Esophagus muscularis mucosa (tissue), 4 donors: ENCODE measurements at regions not wholly inside any gene's neighbourhood (a gene's known extent, or its start where the extent isn't known, plus 50 kb on each side); places are given as distances from the start of the nearest gene placed in this dataset.

ENCODE experiments used
- DNase-seq: peaks from one replicate; pipeline ENCODE4 v3.0.0-alpha.2; 2017; ENCODE audit errors: extremely low spot score
- H3K27ac ChIP-seq, 4 donors: fragments of 200-600 bp; sonication (generic); replicated peaks in 1 of 4; 1 replicate in 3 of 4; 2 replicates in 1 of 4; pipeline ENCODE4 v1.5.1; 2016 to 2019; ENCODE audit warnings: mild to moderate bottlenecking in 1 of 4
- H3K27me3 ChIP-seq, 4 donors: fragments of 200-600 bp; sonication (generic); one replicate each; pipeline versions ENCODE4 v1.5.1 to v1.6.0; 2016 to 2019
- H3K36me3 ChIP-seq, 4 donors: fragments of 200-600 bp; sonication (generic); one replicate each; pipeline ENCODE4 v1.5.1; 2016 to 2019
- H3K4me1 ChIP-seq, 4 donors: fragments of 200-600 bp; sonication (generic); one replicate each; pipeline ENCODE4 v1.5.1; 2016 to 2019
- H3K4me3 ChIP-seq, 4 donors: fragments of 200-600 bp; sonication (generic); 1 replicate in 2 of 4; 2 replicates in 2 of 4; pipeline ENCODE4 v1.5.1; 2016 to 2019; ENCODE audit warnings: mild to moderate bottlenecking in 4 of 4, moderate library complexity in 1 of 4
- H3K9me3 ChIP-seq, 4 donors: fragments of 200-600 bp; sonication (generic); 1 replicate in 3 of 4; 2 replicates in 1 of 4; pipeline ENCODE4 v1.5.1; 2016 to 2019
- EP300 ChIP-seq: sonication (generic); formaldehyde crosslinking; IDR thresholded peaks from one replicate; pipeline ENCODE4 v1.6.1; 2017; ENCODE audit warnings: antibody characterized with exemption
- POLR2A ChIP-seq: fragments of 450-650 bp; IDR thresholded peaks from one replicate; pipeline ENCODE4 v1.6.1; 2017; ENCODE audit warnings: antibody characterized with exemption, moderate library complexity, mild to moderate bottlenecking, low read depth
- POLR2AphosphoS5 ChIP-seq, 2 donors: sonication (generic); formaldehyde crosslinking; IDR thresholded peaks; one replicate each; pipeline ENCODE4 v1.6.1; 2017; ENCODE audit warnings: antibody characterized with exemption in 2 of 2
- WGBS: methylation state at CpG from one replicate; pipeline ENCODE4 v1.1.5; 2018; 5-methylcytosine and 5-hydroxymethylcytosine counted together
- intact Hi-C: fragments of 100-400 bp; cut with DNase I; formaldehyde crosslinking; loops from one replicate; pipeline ENCODE4 v1.15.1; 2023
- TF ChIP-seq, protein P1 (sequence below), 3 experiments: fragments of 200-600 bp in 2 of 3; fragments of 450-650 bp in 1 of 3; sonication (generic) in 2 of 3; IDR thresholded peaks; one replicate each; pipeline ENCODE4 v1.5.1; 2017 to 2019; ENCODE audit warnings: antibody characterized with exemption in 3 of 3, mild to moderate bottlenecking in 2 of 3, moderate library complexity in 1 of 3

DNA sequence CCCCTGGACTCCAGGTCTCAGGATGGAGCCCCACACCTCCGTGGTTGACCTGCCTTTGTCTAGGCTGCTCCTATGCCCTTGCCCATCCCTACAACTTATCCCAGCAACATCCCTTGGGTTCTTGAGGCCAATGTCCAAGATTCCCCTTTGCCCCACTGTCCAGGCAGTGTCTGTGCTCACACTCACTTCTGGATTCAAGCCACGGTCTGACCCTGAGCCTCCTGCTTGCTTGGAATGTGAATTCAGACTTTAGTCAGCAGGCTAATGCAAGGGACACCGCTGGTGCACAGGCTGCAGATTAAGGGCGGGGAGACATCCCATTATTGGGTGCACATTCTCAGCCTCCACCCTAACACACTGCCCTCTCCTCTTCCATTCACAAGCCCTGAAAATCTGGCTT is 154.1 kb downstream of the WNT5A start:
- no peak for TF ChIP-seq POLR2AphosphoS5 (IDR thresholded peaks at IDR 0.05)
- no peak for TF ChIP-seq POLR2A
- TF ChIP-seq EP300, result no peak
- TF ChIP-seq, protein P1, sequence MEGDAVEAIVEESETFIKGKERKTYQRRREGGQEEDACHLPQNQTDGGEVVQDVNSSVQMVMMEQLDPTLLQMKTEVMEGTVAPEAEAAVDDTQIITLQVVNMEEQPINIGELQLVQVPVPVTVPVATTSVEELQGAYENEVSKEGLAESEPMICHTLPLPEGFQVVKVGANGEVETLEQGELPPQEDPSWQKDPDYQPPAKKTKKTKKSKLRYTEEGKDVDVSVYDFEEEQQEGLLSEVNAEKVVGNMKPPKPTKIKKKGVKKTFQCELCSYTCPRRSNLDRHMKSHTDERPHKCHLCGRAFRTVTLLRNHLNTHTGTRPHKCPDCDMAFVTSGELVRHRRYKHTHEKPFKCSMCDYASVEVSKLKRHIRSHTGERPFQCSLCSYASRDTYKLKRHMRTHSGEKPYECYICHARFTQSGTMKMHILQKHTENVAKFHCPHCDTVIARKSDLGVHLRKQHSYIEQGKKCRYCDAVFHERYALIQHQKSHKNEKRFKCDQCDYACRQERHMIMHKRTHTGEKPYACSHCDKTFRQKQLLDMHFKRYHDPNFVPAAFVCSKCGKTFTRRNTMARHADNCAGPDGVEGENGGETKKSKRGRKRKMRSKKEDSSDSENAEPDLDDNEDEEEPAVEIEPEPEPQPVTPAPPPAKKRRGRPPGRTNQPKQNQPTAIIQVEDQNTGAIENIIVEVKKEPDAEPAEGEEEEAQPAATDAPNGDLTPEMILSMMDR (IDR thresholded peaks at IDR 0.05), result no peak
- 88% methylated on average over 4 of the region's 4 CpGs for WGBS
- H3K4me3 ChIP-seq, result no peak overlapping the region
- H3K27ac ChIP-seq, result no peak overlapping the region
- no peak for DNase-seq
- no peaks in the 10 kb centered on the region for H3K27me3 ChIP-seq
- H3K36me3 ChIP-seq, result no peaks in the 10 kb centered on the region
- peaks cover 0 to 12% (median 4%) of the 10 kb centered on the region in 4 donors for H3K4me1 ChIP-seq
- no peaks in the 10 kb centered on the region for H3K9me3 ChIP-seq
- intact Hi-C loops, result no loop called here

DNA sequence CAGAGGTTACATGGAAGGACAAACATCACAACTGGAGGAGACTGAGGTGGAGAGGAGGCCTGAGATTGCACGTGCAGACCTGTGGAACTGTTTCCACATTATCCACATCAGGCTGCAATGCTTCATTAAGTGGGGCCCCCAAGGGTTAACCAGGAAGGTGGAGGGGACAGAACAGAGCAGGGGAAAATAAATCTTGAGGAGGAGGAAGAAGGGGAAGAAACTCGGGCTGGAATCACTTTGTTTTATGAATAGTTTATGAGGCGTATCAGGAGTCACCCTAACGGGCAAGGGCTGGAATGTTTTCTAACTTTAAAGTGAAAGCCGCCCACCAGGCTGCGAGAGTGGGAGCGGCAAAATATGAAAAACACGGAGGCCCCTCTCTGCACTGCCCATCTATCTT is 154.9 kb downstream of the WNT5A start:
- H3K4me3 ChIP-seq, result no peak overlapping the region
- no peak overlapping the region for H3K27ac ChIP-seq
- no peaks in the 10 kb centered on the region for H3K36me3 ChIP-seq
- peaks cover 0 to 20% (median 11%) of the 10 kb centered on the region in 4 donors for H3K4me1 ChIP-seq
- WGBS, result 91% methylated on average over 8 of the region's 8 CpGs
- H3K9me3 ChIP-seq, result no peaks in the 10 kb centered on the region
- TF ChIP-seq, protein P1 (IDR thresholded peaks at IDR 0.05), result no peak
- TF ChIP-seq POLR2AphosphoS5 (IDR thresholded peaks at IDR 0.05) (no peak), POLR2A (no peak), EP300 (no peak)
- DNase-seq, result no peak
- no peaks in the 10 kb centered on the region for H3K27me3 ChIP-seq
- intact Hi-C loops, result no loop called here

DNA sequence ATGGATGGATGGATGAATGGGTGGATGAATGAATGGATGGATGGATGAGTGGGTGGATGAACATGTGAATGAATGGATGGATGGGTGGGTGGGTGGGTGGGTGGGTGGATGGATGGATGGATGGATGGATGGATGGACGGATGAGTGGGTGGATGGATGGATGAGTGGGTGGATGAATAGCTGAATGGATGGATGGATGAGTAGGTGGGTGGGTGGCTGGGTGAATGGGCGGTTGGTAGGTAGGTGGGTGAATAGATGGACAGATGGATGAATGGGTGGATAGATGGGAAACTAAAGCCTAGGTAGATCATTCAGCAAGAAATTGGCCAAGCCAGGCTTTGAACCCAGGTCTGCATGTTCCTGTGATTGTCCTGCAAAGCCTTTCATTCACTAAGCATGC is 155.6 kb downstream of the WNT5A start:
- WGBS, result 85% methylated on average over 2 of the region's 2 CpGs
- no peak for TF ChIP-seq POLR2AphosphoS5 (IDR thresholded peaks at IDR 0.05)
- no peak for TF ChIP-seq EP300
- TF ChIP-seq, protein P1 (IDR thresholded peaks at IDR 0.05), result no peak
- TF ChIP-seq POLR2A, result no peak
- intact Hi-C loops, result no loop called here
- Histone ChIP-seq H3K4me1 (peaks cover 0 to 25% (median 15%) of the 10 kb centered on the region in 4 donors), H3K36me3 (no peaks in the 10 kb centered on the region), H3K9me3 (no peaks in the 10 kb centered on the region), H3K4me3 (no peak overlapping the region), H3K27me3 (no peaks in the 10 kb centered on the region), H3K27ac (no peak overlapping the region)
- DNase-seq, result no peak

DNA sequence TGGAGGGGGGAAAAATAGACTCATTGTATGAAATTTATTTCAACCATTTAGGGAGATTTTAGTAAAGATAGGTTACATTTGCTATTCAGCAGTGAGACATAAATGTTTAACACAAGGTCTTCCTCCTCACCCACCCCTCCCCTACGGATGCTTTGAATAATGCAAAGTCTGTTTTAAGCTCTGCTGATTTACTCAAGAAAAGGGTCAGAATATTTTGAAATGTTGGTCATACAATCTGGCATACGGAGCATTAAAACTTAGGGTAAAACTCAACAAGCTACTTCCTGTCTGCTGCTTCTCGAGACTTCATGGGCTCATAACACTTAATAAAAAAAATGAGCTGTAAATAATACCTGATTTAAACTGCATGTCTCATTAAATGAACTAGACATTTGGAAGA is 156.3 kb downstream of the WNT5A start:
- H3K9me3 ChIP-seq, result no peaks in the 10 kb centered on the region
- 45% methylated on average over 3 of the region's 3 CpGs for WGBS

DNA sequence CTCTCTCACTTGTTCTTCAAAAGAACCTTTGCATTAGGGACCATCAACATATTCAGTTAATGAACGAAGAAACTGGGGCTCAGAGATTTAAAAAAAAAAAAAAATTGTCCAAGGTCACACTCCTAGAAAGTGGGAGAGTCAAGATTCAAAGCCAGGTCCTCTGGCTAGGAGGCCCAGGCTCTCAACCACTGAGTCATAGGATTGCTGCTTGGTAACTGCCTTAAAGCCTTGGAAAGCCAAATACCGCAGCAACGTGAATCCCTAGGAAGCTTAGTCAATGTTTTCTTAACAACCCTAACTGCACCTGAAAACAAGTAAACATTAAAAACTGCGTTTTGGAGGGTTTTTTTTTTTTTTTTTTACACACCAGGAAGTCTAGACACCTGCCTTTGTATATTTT is 156.8 kb downstream of the WNT5A start:
- peaks cover 0 to 25% (median 16%) of the 10 kb centered on the region in 4 donors for H3K4me1 ChIP-seq
- intact Hi-C loops, result no loop called here
- no peaks in the 10 kb centered on the region for H3K27me3 ChIP-seq
- no peaks in the 10 kb centered on the region for H3K9me3 ChIP-seq
- H3K36me3 ChIP-seq, result no peaks in the 10 kb centered on the region
- TF ChIP-seq, protein P1 (IDR thresholded peaks at IDR 0.05), result no peak
- no peak overlapping the region for H3K27ac ChIP-seq
- 38% methylated on average over 4 of the region's 4 CpGs for WGBS
- no peak for DNase-seq
- H3K4me3 ChIP-seq, result no peak overlapping the region

More for the DNA sequence above, 156.3 kb downstream of the WNT5A start:
- TF ChIP-seq EP300 (no peak), POLR2A (no peak), POLR2AphosphoS5 (IDR thresholded peaks at IDR 0.05) (no peak)
- TF ChIP-seq, protein P1 (IDR thresholded peaks at IDR 0.05), result no peak
- Histone ChIP-seq H3K27ac (no peak overlapping the region), H3K4me3 (no peak overlapping the region), H3K27me3 (no peaks in the 10 kb centered on the region), H3K4me1 (peaks cover 0 to 25% (median 16%) of the 10 kb centered on the region in 4 donors), H3K36me3 (no peaks in the 10 kb centered on the region)
- no peak for DNase-seq
- intact Hi-C loops, result no loop called here
